A673 (cell line): ENCODE measurements at regions not wholly inside any gene's neighbourhood (a gene's known extent, or its start where the extent isn't known, plus 50 kb on each side); places are given as distances from the start of the nearest gene placed in this dataset.

ENCODE experiments used
- BruUV-seq: library from RNA; stranded (reverse); fragments of 400-500 nt; replicated peaks from 2 replicates; lab custom pipeline; 2021; lab: Mats Ljungman, UMichigan
- CTCF ChIA-PET: fragments of 300-600 bp; sonication (Branson Sonifier 250); formaldehyde crosslinking; loops from one replicate; lab custom pipeline; 2022; ENCODE audit warnings: antibody characterized with exemption; lab: Charles Lee
- POLR2A ChIA-PET: fragments of 300-600 bp; sonication (Branson Sonifier 250); formaldehyde crosslinking; loops from one replicate; lab custom pipeline; 2022; ENCODE audit warnings: antibody characterized with exemption; ENCODE audit not compliant: low non-redundant PET; lab: Charles Lee
- DNase-seq: peaks from one replicate; pipeline ENCODE4 v3.0.0-alpha.2; 2015; ENCODE audit warnings: low spot score
- H3K27ac ChIP-seq: fragments of 200-600 bp; sonication (generic); 2 replicates; pipeline ENCODE4 v1.5.1; 2016; ENCODE audit warnings: mixed run types, low read depth, mild to moderate bottlenecking, mixed read lengths, antibody characterized with exemption, low read length; ENCODE audit not compliant: poor library complexity, severe bottlenecking
- H3K27me3 ChIP-seq: fragments of 200-600 bp; sonication (generic); replicated peaks from 2 replicates; pipeline ENCODE4 v1.6.1; 2017; ENCODE audit warnings: mixed run types, low read depth, mild to moderate bottlenecking, mixed read lengths, antibody characterized with exemption, low read length; ENCODE audit not compliant: insufficient read depth, poor library complexity
- H3K36me3 ChIP-seq: fragments of 200-600 bp; sonication (generic); 2 replicates; pipeline ENCODE4 v1.6.1; 2016; ENCODE audit warnings: mixed run types, mild to moderate bottlenecking, mixed read lengths, antibody characterized with exemption, low read length; ENCODE audit not compliant: insufficient read depth, poor library complexity, severe bottlenecking
- H3K4me1 ChIP-seq: fragments of 200-600 bp; sonication (generic); 2 replicates; pipeline ENCODE4 v1.6.1; 2017; ENCODE audit warnings: mixed run types, mild to moderate bottlenecking, mixed read lengths, antibody characterized with exemption, low read length; ENCODE audit not compliant: insufficient read depth, poor library complexity, severe bottlenecking
- H3K4me3 ChIP-seq: fragments of 200-600 bp; sonication (generic); 2 replicates; pipeline ENCODE4 v1.5.1; 2016; ENCODE audit warnings: low read depth, mixed run types, mild to moderate bottlenecking, mixed read lengths, low read length; ENCODE audit not compliant: poor library complexity, severe bottlenecking
- H3K9me3 ChIP-seq: fragments of 200-600 bp; sonication (generic); 2 replicates; pipeline ENCODE4 v1.6.1; 2016; ENCODE audit warnings: mixed run types, low read depth, mild to moderate bottlenecking, mixed read lengths, antibody characterized with exemption, low read length; ENCODE audit not compliant: poor library complexity, severe bottlenecking
- EZH2 ChIP-seq: fragments of 200-600 bp; sonication (generic); IDR thresholded peaks from 2 replicates; pipeline ENCODE4 v1.6.1; 2017; ENCODE audit warnings: borderline replicate concordance, low read depth, mild to moderate bottlenecking, mixed read lengths, antibody characterized with exemption, low read length; ENCODE audit not compliant: poor library complexity, severe bottlenecking
- intact Hi-C: fragments of 100-400 bp; cut with micrococcal nuclease; formaldehyde crosslinking; loops from one replicate; pipeline ENCODE4 v1.10.0; 2022; ENCODE audit not compliant: unreplicated experiment
- TF ChIP-seq, protein P1 (sequence below): fragments of 300-800, 200-600 bp; sonication (generic); conservative IDR thresholded peaks from 2 replicates; pipeline ENCODE4 v1.5.1; 2017; ENCODE audit warnings: low read depth, mild to moderate bottlenecking, antibody characterized with exemption, low read length, moderate library complexity, mixed read lengths

GRCh38 chr2:5067816-5068215 is 624.4 kb upstream of the SOX11 start:
- Histone ChIP-seq H3K4me1 (no peaks in the 10 kb centered on the region), H3K27ac (no peak overlapping the region), H3K4me3 (no peak overlapping the region), H3K36me3 (no peaks in the 10 kb centered on the region), H3K9me3 (no peaks in the 10 kb centered on the region), H3K27me3 (no peaks in the 10 kb centered on the region)
- no peak for TF ChIP-seq EZH2
- TF ChIP-seq, protein P1, sequence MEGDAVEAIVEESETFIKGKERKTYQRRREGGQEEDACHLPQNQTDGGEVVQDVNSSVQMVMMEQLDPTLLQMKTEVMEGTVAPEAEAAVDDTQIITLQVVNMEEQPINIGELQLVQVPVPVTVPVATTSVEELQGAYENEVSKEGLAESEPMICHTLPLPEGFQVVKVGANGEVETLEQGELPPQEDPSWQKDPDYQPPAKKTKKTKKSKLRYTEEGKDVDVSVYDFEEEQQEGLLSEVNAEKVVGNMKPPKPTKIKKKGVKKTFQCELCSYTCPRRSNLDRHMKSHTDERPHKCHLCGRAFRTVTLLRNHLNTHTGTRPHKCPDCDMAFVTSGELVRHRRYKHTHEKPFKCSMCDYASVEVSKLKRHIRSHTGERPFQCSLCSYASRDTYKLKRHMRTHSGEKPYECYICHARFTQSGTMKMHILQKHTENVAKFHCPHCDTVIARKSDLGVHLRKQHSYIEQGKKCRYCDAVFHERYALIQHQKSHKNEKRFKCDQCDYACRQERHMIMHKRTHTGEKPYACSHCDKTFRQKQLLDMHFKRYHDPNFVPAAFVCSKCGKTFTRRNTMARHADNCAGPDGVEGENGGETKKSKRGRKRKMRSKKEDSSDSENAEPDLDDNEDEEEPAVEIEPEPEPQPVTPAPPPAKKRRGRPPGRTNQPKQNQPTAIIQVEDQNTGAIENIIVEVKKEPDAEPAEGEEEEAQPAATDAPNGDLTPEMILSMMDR, result no peak
- POLR2A ChIA-PET, result no interaction called here
- peak; percentile 3 for DNase-seq
- BruUV-seq, result no TSS peak
- CTCF ChIA-PET, result no interaction called here
- intact Hi-C loops, result no loop called here

DNA sequence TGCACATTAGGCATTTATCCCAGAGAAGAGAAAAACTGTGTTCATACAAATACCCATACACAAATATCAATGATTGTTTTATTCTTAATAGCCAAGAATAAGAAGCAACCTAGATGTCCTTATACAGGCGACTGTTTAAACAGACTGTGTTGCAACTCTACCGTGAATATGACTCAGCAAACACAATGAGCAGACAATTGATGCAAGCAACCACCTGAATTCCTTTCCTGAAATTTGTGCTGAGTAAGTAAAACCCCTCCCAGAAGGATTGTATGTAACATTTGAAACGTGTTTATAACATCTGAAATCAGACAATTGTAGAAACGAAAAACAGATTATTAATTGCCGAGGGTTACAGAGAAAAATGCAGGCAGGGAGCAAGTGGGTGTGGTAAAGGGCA is 621.9 kb upstream of the SOX11 start:
- POLR2A ChIA-PET, result no interaction called here
- no peak overlapping the region for H3K4me3 ChIP-seq
- no peaks in the 10 kb centered on the region for H3K36me3 ChIP-seq
- TF ChIP-seq, protein P1, result no peak
- TF ChIP-seq EZH2, result no peak
- no peaks in the 10 kb centered on the region for H3K4me1 ChIP-seq
- BruUV-seq, result no TSS peak
- no peaks in the 10 kb centered on the region for H3K27me3 ChIP-seq
- intact Hi-C loops, result loop anchor here (10.0 kb wide), 1 partner anchor 1705 kb away; no protein-coding TSS in a partner anchor
- no peak overlapping the region for H3K27ac ChIP-seq
- CTCF ChIA-PET, result no interaction called here
- H3K9me3 ChIP-seq, result no peaks in the 10 kb centered on the region
- DNase-seq, result peak; percentile 32

GRCh38 chr2:5074733-5075132 is 617.5 kb upstream of the SOX11 start:
- no peak for TF ChIP-seq EZH2
- TF ChIP-seq, protein P1, result no peak
- DNase-seq, result no peak
- POLR2A ChIA-PET, result no interaction called here
- peaks cover 10% of the 10 kb centered on the region for H3K4me1 ChIP-seq
- CTCF ChIA-PET, result no interaction called here
- H3K27me3 ChIP-seq, result no peaks in the 10 kb centered on the region
- BruUV-seq, result no TSS peak
- no peaks in the 10 kb centered on the region for H3K9me3 ChIP-seq
- no peaks in the 10 kb centered on the region for H3K36me3 ChIP-seq
- no peak overlapping the region for H3K27ac ChIP-seq
- H3K4me3 ChIP-seq, result no peak overlapping the region
- intact Hi-C loops, result loop anchor here (10.0 kb wide), 1 partner anchor 1700 kb away; no protein-coding TSS in a partner anchor
